NCI-H2171 treated with DMSO at 0.1 percent for 48 hours (cell line): ENCODE measurements at regions not wholly inside any gene's neighbourhood (a gene's known extent, or its start where the extent isn't known, plus 50 kb on each side); places are given as distances from the start of the nearest gene placed in this dataset.
A peak's percentile ranks its signal among the peaks of the same experiment; 100 is the strongest.

ENCODE experiments used
- DNase-seq: peaks from one replicate; lab custom pipeline; 2025; lab: John Stamatoyannopoulos, UW

GRCh38 chr22:48444320-48445112, 1383.2 kb downstream of the BRD1 start:
- no peak for DNase-seq

- no peak for DNase-seq
Measured at GRCh38 chr22:48443680-48444079, 1384.0 kb downstream of the BRD1 start.

GRCh38 chr22:48442663-48443062, 1385.0 kb downstream of the BRD1 start:
- DNase-seq = no peak

GRCh38 chr22:48441553-48441850, 1386.2 kb downstream of the BRD1 start:
- no peak for DNase-seq

GRCh38 chr22:48440673-48441552, 1386.8 kb downstream of the BRD1 start:
- DNase-seq = no peak

- no peak for DNase-seq
Measured at GRCh38 chr22:48440176-48440575, 1387.5 kb downstream of the BRD1 start.

- DNase-seq = no peak
Measured at GRCh38 chr22:48439560-48440135, 1388.0 kb downstream of the BRD1 start.

GRCh38 chr22:48438800-48439559, 1388.7 kb downstream of the BRD1 start:
- DNase-seq = no peak

- no peak for DNase-seq
Measured at GRCh38 chr22:48438096-48438495, 1389.6 kb downstream of the BRD1 start.

GRCh38 chr22:48436201-48436931, 1391.3 kb downstream of the BRD1 start:
- no peak for DNase-seq

GRCh38 chr22:48434868-48435250, 1392.8 kb downstream of the BRD1 start:
- DNase-seq = no peak

- DNase-seq = no peak
Measured at GRCh38 chr22:48434156-48434867, 1393.4 kb downstream of the BRD1 start.

- DNase-seq = no peak
Measured at GRCh38 chr22:48433647-48434046, 1394.0 kb downstream of the BRD1 start.

- no peak for DNase-seq
Measured at GRCh38 chr22:48432781-48433518, 1394.7 kb downstream of the BRD1 start.

GRCh38 chr22:48431536-48432315, 1395.9 kb downstream of the BRD1 start:
- DNase-seq = no peak

GRCh38 chr22:48431014-48431413, 1396.7 kb downstream of the BRD1 start:
- peak; percentile 61 for DNase-seq

GRCh38 chr22:48429446-48430020, 1398.1 kb downstream of the BRD1 start:
- DNase-seq = no peak

- no peak for DNase-seq
Measured at GRCh38 chr22:48428631-48429371, 1398.9 kb downstream of the BRD1 start.
